ENCODE measurements at regions not wholly inside any gene's neighbourhood (a gene's known extent, or its start where the extent isn't known, plus 50 kb on each side); places are given as distances from the start of the nearest gene placed in this dataset.

DNA sequence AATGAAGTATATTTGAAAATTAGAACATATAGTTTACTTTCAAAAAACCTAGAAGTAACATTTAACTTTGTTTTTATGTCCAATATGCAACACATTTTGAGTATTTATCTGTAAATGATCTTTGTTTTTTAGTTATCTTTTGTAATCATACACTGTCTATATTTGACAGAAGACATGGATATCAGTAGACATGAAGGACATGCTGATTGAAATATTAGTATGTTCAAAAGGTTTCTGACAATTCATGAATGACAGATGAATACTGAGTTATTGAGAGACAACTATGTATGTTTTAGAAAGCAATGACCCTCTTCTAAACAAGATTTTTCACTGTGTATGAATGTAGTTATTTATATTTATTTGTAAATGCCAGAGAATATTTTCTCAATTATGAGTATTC, 215.6 kb upstream of the TMEFF2 start:
- no peak for TF ChIP-seq CTCF (IDR thresholded peaks at IDR 0.05; ENCODE audit: extremely low read depth, low read depth, low read length)
- no peaks in the 10 kb centered on the region for H3K79me2 ChIP-seq (ENCODE audit: insufficient read depth, low read length)

DNA sequence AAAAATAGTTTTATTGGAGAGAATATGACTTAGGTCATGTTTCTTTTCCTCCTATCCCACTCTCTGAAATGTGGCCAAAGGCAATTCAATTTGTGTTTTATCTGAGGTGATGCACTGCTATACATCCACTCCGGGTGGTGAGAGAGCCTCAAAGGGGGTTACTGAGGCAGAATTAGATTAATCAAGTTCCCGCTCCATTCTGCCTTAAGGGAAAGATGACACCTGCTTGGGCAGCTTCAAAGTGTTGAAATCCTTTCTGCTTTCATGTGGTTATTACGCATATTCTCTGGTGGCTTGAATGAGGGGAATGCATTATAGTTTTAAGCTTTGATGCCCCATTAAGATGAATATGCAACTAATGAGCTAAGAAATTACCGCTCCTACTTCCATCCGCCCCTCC, 213.0 kb upstream of the TMEFF2 start:
- Histone ChIP-seq H3K9me3 (ENCODE audit: low read depth, low read length) (no peaks in the 10 kb centered on the region), H3K27ac (ENCODE audit: low read depth, low read length) (no peak overlapping the region), H3K27me3 (ENCODE audit: insufficient read depth, low read length) (no peaks in the 10 kb centered on the region), H3K36me3 (ENCODE audit: insufficient read depth, low read length) (no peaks in the 10 kb centered on the region), H3K79me2 (ENCODE audit: insufficient read depth, low read length) (no peaks in the 10 kb centered on the region), H3K4me2 (ENCODE audit: insufficient read depth, low read length) (no peak overlapping the region), H4K20me1 (ENCODE audit: insufficient read depth, low read length) (no peaks in the 10 kb centered on the region), H2AFZ (ENCODE audit: low read length) (no peak overlapping the region), H3K4me3 (ENCODE audit: insufficient read depth, low read length) (no peak overlapping the region), H3K4me1 (ENCODE audit: insufficient read depth, low read length) (no peaks in the 10 kb centered on the region)
- TF ChIP-seq CTCF (IDR thresholded peaks at IDR 0.05; ENCODE audit: extremely low read depth, low read depth, low read length), result no peak
- no peak for DNase-seq (ENCODE audit: insufficient read length, low spot score, missing footprints)

More for the DNA sequence above, 215.6 kb upstream of the TMEFF2 start:
- H3K27me3 ChIP-seq (ENCODE audit: insufficient read depth, low read length), result no peaks in the 10 kb centered on the region
- no peaks in the 10 kb centered on the region for H4K20me1 ChIP-seq (ENCODE audit: insufficient read depth, low read length)
- no peaks in the 10 kb centered on the region for H3K9me3 ChIP-seq (ENCODE audit: low read depth, low read length)
- DNase-seq (ENCODE audit: insufficient read length, low spot score, missing footprints), result no peak
- H3K4me3 ChIP-seq (ENCODE audit: insufficient read depth, low read length), result no peak overlapping the region
- H3K4me1 ChIP-seq (ENCODE audit: insufficient read depth, low read length), result no peaks in the 10 kb centered on the region
- no peak overlapping the region for H3K4me2 ChIP-seq (ENCODE audit: insufficient read depth, low read length)
- H3K36me3 ChIP-seq (ENCODE audit: insufficient read depth, low read length), result no peaks in the 10 kb centered on the region
- H3K27ac ChIP-seq (ENCODE audit: low read depth, low read length), result no peak overlapping the region
- no peak overlapping the region for H2AFZ ChIP-seq (ENCODE audit: low read length)

DNA sequence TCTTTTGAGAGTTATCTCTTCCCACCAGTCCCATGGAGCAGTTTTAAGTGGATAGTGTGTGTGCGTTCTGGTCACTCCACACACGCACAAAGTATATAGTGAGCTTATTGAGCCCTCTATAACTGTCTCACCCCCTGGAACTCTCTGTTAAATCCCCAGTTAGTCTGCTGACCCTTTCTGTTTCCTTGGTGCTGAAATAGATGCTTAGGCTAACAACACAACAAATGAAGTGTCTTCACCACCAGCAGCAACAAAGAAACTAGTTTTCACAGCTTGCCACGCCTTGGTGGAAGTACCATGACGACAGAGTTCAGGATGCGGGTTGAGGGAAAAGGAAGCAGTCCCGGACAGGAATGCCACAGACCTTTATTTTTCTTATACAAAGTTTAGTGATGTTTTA, 203.5 kb upstream of the TMEFF2 start:
- Histone ChIP-seq H2AFZ (ENCODE audit: low read length) (no peak overlapping the region), H3K27ac (ENCODE audit: low read depth, low read length) (no peak overlapping the region), H3K9me3 (ENCODE audit: low read depth, low read length) (no peaks in the 10 kb centered on the region), H3K4me1 (ENCODE audit: insufficient read depth, low read length) (no peaks in the 10 kb centered on the region), H3K4me2 (ENCODE audit: insufficient read depth, low read length) (no peak overlapping the region), H3K79me2 (ENCODE audit: insufficient read depth, low read length) (no peaks in the 10 kb centered on the region), H3K36me3 (ENCODE audit: insufficient read depth, low read length) (no peaks in the 10 kb centered on the region), H3K4me3 (ENCODE audit: insufficient read depth, low read length) (no peak overlapping the region), H3K27me3 (ENCODE audit: insufficient read depth, low read length) (no peaks in the 10 kb centered on the region), H4K20me1 (ENCODE audit: insufficient read depth, low read length) (no peaks in the 10 kb centered on the region)
- no peak for TF ChIP-seq CTCF (IDR thresholded peaks at IDR 0.05; ENCODE audit: extremely low read depth, low read depth, low read length)
- DNase-seq (ENCODE audit: insufficient read length, low spot score, missing footprints), result no peak

- Histone ChIP-seq H3K4me2 (ENCODE audit: insufficient read depth, low read length) (no peak overlapping the region), H3K27me3 (ENCODE audit: insufficient read depth, low read length) (no peaks in the 10 kb centered on the region), H3K4me3 (ENCODE audit: insufficient read depth, low read length) (no peak overlapping the region), H3K9me3 (ENCODE audit: low read depth, low read length) (no peaks in the 10 kb centered on the region), H2AFZ (ENCODE audit: low read length) (no peak overlapping the region), H3K4me1 (ENCODE audit: insufficient read depth, low read length) (no peaks in the 10 kb centered on the region), H3K79me2 (ENCODE audit: insufficient read depth, low read length) (no peaks in the 10 kb centered on the region), H4K20me1 (ENCODE audit: insufficient read depth, low read length) (no peaks in the 10 kb centered on the region), H3K27ac (ENCODE audit: low read depth, low read length) (no peak overlapping the region), H3K36me3 (ENCODE audit: insufficient read depth, low read length) (no peaks in the 10 kb centered on the region)
- no peak for TF ChIP-seq CTCF (IDR thresholded peaks at IDR 0.05; ENCODE audit: extremely low read depth, low read depth, low read length)
- DNase-seq (ENCODE audit: insufficient read length, low spot score, missing footprints), result no peak
Measured at GRCh38 chr2:192394605-192395004, 199.9 kb upstream of the TMEFF2 start.

Data from osteoblast (primary cell).